ENCODE measurements at regions not wholly inside any gene's neighbourhood (a gene's known extent, or its start where the extent isn't known, plus 50 kb on each side); places are given as distances from the start of the nearest gene placed in this dataset.
A peak's percentile ranks its signal among the peaks of the same experiment; 100 is the strongest.

DNA sequence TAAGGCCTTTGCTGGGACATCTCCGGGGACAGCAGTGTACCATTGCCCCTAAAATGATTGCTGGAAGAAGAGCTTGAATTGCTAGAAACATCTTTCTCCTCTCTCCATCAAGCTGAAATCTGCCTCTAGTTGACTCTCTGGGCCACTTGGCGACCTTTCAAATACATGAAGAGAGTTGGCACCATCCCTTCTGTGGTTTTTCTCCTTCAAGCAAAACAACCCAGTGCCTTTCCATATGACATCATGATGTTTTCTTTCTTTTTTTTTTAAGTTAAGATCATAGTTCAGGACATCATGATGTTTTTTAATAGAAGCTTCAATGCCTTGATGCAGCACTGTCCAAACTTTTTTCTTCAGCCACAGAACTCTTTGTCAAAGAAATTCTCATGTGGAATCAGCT lies 144.0 kb upstream of the PTPRG start:
- 85 to 93% (median 88%) methylated on average over 2 of the region's 2 CpGs for WGBS, 4 donors
- H3K36me3 ChIP-seq, result no peaks in the 10 kb centered on the region
- H3K4me1 ChIP-seq, result peaks cover 0 to 8% (median 0%) of the 10 kb centered on the region in 12 donors
- no peaks in the 10 kb centered on the region for H3K27me3 ChIP-seq
- H3K9me3 ChIP-seq, result no peaks in the 10 kb centered on the region
- intact Hi-C loops (cut with DNase I), result no loop called here
- no peak for DNase-seq
- ATAC-seq, result peak in 1 of 4 donors; percentile 13
- no peak overlapping the region for H3K4me3 ChIP-seq
- no peak for TF ChIP-seq POLR2A (IDR thresholded peaks at IDR 0.05)
- TF ChIP-seq, protein P1, sequence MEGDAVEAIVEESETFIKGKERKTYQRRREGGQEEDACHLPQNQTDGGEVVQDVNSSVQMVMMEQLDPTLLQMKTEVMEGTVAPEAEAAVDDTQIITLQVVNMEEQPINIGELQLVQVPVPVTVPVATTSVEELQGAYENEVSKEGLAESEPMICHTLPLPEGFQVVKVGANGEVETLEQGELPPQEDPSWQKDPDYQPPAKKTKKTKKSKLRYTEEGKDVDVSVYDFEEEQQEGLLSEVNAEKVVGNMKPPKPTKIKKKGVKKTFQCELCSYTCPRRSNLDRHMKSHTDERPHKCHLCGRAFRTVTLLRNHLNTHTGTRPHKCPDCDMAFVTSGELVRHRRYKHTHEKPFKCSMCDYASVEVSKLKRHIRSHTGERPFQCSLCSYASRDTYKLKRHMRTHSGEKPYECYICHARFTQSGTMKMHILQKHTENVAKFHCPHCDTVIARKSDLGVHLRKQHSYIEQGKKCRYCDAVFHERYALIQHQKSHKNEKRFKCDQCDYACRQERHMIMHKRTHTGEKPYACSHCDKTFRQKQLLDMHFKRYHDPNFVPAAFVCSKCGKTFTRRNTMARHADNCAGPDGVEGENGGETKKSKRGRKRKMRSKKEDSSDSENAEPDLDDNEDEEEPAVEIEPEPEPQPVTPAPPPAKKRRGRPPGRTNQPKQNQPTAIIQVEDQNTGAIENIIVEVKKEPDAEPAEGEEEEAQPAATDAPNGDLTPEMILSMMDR (IDR thresholded peaks at IDR 0.05), result no peak
- no peak overlapping the region for H3K27ac ChIP-seq

DNA sequence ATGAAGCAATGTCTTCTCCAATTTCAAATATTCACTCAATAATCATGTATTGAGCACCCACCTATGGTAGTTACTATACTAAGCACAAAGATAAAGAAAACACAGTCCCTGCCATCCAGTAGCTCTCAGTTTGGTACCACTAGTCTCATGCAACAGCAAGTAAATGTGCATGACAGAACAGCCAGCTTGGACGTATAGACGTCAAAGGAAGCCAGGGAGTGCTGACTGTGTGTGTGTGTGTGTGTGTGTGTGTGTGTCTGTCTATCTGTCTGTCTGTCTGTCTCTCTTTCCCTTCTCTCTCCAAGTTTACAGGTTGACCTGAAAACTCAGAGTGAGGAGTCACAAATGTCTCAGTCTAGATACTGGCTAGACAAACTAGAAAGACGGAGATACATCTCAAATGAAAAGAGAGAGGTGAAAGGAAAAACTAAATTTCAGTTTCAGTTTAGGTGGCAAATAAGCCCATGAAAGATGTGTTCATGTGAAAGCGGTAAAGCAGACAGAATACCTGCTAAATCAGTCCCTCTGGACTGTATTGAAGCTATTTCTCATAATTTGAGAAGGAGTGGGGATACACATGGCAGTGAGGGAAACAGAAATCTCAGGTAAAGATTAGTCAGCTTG lies 141.1 kb upstream of the PTPRG start:
- DNase-seq, result no peak
- Histone ChIP-seq H3K9me3 (no peaks in the 10 kb centered on the region), H3K4me3 (no peak overlapping the region), H3K36me3 (no peaks in the 10 kb centered on the region), H3K27ac (no peak overlapping the region), H3K4me1 (peaks cover 0 to 8% (median 0%) of the 10 kb centered on the region in 12 donors), H3K27me3 (no peaks in the 10 kb centered on the region)
- WGBS, 4 donors, result 83 to 92% (median 87%) methylated on average over 4 of the region's 4 CpGs
- intact Hi-C loops (cut with DNase I), result no loop called here
- TF ChIP-seq, protein P1 (IDR thresholded peaks at IDR 0.05), result no peak
- no peak for TF ChIP-seq POLR2A (IDR thresholded peaks at IDR 0.05)
- ATAC-seq, result no peak

DNA sequence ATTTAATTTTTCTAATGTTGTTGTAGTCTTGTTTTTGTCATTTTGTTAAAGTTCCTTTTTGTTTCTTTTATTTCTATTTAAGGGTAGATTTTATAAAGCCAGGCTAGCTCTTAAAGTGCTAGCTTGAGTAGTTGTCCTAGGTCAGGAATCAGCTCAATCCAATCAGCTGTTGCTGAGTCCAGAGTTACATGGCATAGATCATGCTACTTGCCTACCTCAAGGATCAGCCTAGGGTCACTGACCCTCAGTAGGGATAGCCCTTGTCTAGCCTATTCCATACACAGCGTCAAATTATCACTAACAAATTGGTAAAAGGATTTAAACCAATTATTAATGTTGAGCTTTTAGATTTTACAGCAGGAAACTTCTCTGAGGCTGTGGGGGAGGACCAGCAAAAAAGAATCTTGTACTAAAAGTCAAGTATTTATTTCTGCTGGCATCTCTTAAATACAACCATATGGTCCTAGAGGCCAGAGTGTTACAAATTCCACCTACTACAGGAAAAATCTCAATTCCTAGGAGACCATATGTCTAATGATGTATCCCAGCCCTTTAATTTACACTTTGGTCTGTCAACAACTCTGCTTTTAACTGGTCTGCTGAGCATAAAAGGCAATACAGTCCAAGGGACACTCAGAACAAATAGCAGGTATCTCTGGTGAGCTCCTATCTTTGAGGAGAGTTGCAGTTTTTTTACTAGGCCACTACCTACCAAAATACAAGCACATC lies 138.3 kb upstream of the PTPRG start:
- DNase-seq (no peak), ATAC-seq (no peak)
- Histone ChIP-seq H3K27ac (no peak overlapping the region), H3K36me3 (no peaks in the 10 kb centered on the region), H3K9me3 (no peaks in the 10 kb centered on the region), H3K4me3 (no peak overlapping the region), H3K27me3 (no peaks in the 10 kb centered on the region), H3K4me1 (no peaks in the 10 kb centered on the region)
- 69 to 80% (median 76%) methylated on average over 1 of the region's 1 CpG for WGBS, 4 donors
- TF ChIP-seq POLR2A (IDR thresholded peaks at IDR 0.05), result no peak
- TF ChIP-seq, protein P1 (IDR thresholded peaks at IDR 0.05), result no peak
- intact Hi-C loops (cut with DNase I), result no loop called here

DNA sequence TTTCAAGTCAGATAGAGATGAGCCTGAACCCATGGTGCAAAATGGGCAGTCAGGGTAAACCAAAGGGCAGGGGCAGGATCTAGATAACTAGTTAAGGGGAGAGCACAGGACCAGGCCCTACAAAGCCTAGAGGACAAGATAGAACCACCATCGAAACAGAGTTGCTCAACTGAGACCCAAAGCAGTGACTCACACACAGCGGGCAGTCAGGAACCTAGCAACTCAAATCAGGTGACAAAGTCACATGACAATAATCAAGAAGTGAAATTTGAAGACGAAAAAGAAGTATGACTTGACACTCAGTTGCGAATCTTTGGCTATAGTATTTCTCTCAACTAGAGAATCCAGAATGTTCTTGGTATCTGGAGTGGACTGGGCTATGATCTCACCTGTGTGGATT lies 136.0 kb upstream of the PTPRG start:
- ATAC-seq (no peak), DNase-seq (no peak)
- Histone ChIP-seq H3K27ac (no peak overlapping the region), H3K27me3 (no peaks in the 10 kb centered on the region), H3K9me3 (no peaks in the 10 kb centered on the region), H3K4me1 (no peaks in the 10 kb centered on the region), H3K36me3 (no peaks in the 10 kb centered on the region), H3K4me3 (no peak overlapping the region)
- intact Hi-C loops (cut with DNase I), result no loop called here
- TF ChIP-seq POLR2A (IDR thresholded peaks at IDR 0.05), result no peak
- WGBS, 4 donors, result 95 to 98% (median 96%) methylated on average over 4 of the region's 4 CpGs
